Renal pelvis (tissue), 1 donor: ENCODE measurements at regions not wholly inside any gene's neighbourhood (a gene's known extent, or its start where the extent isn't known, plus 50 kb on each side); places are given as distances from the start of the nearest gene placed in this dataset.
"Not testable (repeated sequence)": the region's sequence is repeated elsewhere in the genome, so short reads cannot be mapped to it uniquely, and the experiment has no call there.

Experiments used
- DNase-seq: peaks from one replicate; pipeline ENCODE4 v3.0.0-alpha.2; 2013

- DNase-seq, result no peak
Measured at GRCh38 chr1:68868606-68869005, 371.7 kb upstream of the DEPDC1 start.

GRCh38 chr1:68873144-68873543 is 376.3 kb upstream of the DEPDC1 start:
- no peak for DNase-seq

DNA sequence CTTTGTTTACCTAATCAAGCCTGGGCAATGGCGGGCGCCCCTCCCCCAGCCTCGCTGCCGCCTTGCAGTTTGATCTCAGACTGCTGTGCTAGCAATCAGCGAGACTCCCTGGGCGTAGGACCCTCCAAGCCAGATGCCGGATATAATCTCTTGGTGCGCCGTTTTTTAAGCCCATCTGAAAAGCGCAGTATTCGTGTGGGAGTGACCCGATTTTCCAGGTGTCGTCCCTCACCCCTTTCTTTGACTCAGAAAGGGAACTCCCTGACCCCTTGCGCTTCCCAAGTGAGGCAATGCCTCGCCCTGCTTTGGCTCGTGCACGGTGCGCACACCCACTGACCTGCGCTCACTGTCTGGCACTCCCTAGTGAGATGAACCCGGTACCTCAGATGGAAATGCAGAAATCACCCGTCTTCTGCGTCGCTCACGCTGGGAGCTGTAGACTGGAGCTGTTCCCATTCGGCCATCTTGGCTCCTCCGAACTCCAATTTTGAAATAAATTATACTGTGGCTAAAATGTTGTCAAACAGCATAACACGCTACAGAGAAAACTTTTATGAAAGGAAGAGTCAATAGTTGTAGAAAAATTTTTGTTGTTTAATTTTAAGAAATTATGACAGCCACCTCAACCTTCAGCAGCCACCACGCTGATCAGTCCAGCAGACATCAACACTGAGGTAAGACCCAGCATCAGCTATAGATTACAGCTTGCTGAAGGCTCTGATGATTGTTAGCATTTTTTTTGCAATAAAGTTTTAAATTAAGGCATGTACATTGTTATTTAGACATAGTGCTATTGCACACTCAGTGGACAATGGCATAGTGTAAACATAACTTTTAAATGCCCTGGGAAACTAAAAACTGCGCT is 384.7 kb upstream of the DEPDC1 start:
- DNase-seq, result not testable (repeated sequence)

GRCh38 chr1:68889471-68889870 is 392.6 kb upstream of the DEPDC1 start:
- DNase-seq, result no peak

- DNase-seq, result no peak
Measured at GRCh38 chr1:68890736-68891135, 393.9 kb upstream of the DEPDC1 start.

DNA sequence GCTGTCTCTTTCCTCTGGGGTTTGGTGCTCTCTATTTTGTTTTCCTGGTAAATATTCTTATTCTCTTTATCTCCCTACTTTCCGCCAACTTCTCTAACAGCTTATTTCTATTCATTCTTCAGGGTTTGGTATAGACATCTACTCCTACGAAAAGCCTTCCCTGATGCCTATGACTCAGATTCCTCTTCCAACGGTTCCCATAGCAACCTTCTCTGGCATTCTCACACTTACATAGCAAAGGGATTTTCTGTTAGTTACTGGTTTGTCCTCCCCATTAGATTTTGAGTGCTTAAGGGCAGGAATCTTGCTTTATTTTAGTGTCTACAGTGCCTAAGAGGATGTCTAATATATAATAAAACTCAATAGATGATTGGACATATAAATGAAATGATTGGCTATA is 407.6 kb upstream of the DEPDC1 start:
- no peak for DNase-seq

DNA sequence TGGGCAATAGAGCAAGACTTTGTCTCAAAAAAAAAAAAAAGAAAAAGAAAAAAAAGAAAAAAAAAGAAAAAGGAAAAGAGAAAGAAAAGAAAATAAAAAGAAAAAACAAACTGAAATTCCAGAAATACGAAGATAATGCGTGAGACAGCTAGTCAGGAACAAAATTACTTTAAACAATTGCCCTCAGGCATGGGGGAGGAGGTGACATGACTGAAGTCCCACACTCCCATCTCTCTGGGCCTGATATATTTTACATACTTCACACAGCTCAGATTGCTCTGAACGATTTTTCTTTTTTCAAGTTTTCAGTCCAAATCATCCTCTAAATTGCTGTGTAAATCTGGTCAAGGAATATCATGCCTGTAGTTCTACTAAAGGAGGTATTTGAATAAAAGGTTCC is 409.5 kb upstream of the DEPDC1 start:
- DNase-seq, result no peak

GRCh38 chr1:68907491-68907890 is 410.6 kb upstream of the DEPDC1 start:
- no peak for DNase-seq

- DNase-seq, result no peak
Measured at GRCh38 chr1:68908316-68908715, 411.4 kb upstream of the DEPDC1 start.

- DNase-seq, result peak; percentile 53
Measured at GRCh38 chr1:68916221-68916902, 419.5 kb upstream of the DEPDC1 start.

DNA sequence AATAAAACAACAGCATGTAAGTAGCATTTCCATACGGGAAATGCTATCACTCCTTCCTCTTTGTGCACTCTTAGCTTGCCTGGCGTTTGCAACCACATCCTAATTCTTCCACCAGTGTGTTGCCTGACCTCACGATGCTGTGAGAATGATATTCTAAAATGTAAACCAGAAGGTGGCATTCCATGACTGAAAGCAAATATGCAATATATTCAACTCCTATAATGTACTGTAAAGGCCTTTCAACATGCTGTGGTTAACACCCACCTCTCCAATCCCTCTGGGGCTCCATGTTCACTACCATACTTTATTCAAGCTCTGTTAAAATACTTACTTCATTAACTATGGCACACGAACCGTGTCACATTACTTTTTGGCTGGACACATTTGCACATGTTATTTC is 420.6 kb upstream of the DEPDC1 start:
- no peak for DNase-seq

GRCh38 chr1:68918563-68918962 is 421.7 kb upstream of the DEPDC1 start:
- no peak for DNase-seq

GRCh38 chr1:68919075-68919474 is 422.2 kb upstream of the DEPDC1 start:
- no peak for DNase-seq

DNA sequence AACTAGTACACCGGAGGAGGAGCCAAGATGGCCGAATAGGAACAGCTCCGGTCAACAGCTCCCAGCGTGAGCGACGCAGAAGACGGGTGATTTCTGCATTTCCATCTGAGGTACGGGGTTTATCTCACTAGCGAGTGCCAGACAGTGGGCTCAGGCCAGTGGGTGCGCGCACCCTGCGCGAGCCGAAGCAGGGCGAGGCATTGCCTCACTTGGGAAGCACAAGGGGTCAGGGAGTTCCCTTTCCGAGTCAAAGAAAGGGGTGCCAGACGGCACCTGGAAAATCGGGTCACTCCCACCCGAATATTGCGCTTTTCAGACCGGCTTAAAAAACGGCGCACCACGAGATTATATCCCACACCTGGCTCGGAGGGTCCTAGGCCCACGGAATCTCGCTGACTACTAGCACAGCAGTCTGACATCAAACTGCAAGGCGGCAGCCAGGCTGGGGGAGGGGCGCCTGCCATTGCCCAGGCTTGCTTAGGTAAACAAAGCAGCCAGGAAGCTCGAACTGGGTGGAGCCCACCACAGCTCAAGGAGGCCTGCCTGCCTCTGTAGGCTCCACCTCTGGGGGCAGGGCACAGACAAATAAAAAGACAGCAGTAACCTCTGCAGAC is 426.7 kb upstream of the DEPDC1 start:
- DNase-seq, result not testable (repeated sequence)

- DNase-seq, result no peak
Measured at GRCh38 chr1:68930101-68930500, 433.2 kb upstream of the DEPDC1 start.

GRCh38 chr1:68936530-68936929 is 439.6 kb upstream of the DEPDC1 start:
- no peak for DNase-seq

GRCh38 chr1:68938051-68938666 is 441.3 kb upstream of the DEPDC1 start:
- peak; percentile 28 for DNase-seq

GRCh38 chr1:68950036-68950435 is 453.2 kb upstream of the DEPDC1 start:
- DNase-seq, result no peak

DNA sequence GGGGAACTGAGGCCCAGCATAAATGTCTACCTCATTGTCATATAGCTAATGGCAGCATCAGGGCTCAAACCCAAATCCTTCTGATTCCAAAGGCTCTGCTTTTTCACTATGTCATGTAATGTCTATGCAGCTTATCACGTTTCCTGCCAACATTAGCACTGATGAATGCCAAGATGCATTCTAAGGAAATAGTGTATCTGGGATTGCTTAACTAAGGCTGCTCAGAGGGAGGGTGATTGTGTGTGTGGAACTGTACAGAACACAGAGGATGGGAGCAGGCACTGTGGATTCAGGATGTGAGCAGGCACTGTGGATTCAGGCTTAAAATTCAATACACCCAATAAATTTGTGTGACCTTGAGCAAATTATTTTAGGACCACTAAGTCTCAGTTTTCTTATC is 456.4 kb upstream of the DEPDC1 start:
- DNase-seq, result no peak

DNA sequence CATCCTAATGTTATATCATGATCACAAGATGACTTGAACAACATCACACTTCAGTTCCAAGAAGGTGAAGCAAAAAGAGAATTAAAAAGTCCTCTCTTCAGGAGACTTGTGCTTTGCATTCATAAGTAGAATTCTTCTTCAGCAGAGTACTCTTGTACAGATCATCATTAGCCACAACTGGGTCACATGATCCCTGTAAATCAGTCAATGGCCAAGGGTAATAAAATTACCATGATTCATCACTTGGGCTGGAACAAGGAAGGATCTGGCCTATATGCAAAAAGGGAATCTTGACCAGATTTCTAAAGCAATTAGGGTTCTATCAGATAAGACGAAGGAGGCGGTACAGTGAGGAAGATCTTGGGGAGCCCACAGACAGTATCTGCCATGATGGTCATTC is 458.0 kb upstream of the DEPDC1 start:
- DNase-seq, result no peak

DNA sequence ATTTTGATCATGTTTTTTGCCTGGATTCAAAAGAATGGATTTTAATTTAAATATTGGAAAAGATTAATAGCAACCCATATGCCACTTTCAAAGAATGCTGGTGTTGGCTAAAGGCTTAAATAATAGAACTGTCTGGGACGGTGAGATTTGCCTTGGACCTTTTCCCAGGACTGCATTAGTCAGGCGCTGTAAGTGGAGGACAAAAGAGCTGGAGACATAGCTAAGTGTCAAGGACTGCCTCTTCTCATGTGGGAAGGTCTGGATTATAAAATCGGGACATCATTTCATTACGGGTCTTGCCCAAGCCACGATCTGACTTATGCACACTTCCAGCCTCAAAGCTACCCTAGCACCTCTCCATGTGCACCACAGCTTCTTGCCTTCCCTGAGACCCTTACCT is 458.5 kb upstream of the DEPDC1 start:
- no peak for DNase-seq

GRCh38 chr1:68958958-68959357 is 462.1 kb upstream of the DEPDC1 start:
- DNase-seq, result no peak
